ENCODE measurements at regions not wholly inside any gene's neighbourhood (a gene's known extent, or its start where the extent isn't known, plus 50 kb on each side); places are given as distances from the start of the nearest gene placed in this dataset.
"Not testable (repeated sequence)": the region's sequence is repeated elsewhere in the genome, so short reads cannot be mapped to it uniquely, and the experiment has no call there.

DNA sequence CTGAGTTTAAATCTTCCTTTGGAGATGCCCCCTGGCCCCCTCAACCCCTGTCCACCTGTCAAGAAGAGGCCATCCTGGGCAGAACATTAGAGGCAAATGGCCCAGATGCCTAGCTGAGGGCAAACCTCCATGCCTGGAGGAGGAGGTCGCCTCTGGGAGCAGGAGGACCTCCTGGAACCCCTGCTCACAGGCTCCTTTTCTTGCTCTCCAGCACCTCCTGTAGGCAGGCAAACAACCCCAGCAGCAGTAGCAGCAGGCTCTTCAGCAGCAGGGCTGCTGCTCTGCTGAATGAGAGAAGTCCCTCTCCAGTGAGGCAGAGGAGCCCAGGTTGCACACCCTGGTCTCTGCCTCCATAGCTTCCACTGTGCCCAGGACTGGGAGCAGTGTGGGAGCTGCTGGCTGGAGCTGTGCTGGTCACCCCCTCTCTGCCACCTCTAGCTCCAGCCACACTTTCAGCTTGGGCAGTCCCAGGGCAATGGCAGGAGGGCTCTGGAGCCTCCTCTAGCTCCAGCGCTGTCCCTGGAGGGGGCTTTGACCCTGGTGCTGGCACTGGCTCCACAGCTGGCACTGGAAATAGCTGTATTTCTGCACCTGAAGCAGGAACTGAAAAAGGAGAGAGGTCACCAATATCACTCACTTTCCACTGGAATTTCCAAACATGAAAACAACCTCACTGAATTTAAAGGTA lies 1494.5 kb upstream of the TPTE start:
- TF ChIP-seq, protein P1, sequence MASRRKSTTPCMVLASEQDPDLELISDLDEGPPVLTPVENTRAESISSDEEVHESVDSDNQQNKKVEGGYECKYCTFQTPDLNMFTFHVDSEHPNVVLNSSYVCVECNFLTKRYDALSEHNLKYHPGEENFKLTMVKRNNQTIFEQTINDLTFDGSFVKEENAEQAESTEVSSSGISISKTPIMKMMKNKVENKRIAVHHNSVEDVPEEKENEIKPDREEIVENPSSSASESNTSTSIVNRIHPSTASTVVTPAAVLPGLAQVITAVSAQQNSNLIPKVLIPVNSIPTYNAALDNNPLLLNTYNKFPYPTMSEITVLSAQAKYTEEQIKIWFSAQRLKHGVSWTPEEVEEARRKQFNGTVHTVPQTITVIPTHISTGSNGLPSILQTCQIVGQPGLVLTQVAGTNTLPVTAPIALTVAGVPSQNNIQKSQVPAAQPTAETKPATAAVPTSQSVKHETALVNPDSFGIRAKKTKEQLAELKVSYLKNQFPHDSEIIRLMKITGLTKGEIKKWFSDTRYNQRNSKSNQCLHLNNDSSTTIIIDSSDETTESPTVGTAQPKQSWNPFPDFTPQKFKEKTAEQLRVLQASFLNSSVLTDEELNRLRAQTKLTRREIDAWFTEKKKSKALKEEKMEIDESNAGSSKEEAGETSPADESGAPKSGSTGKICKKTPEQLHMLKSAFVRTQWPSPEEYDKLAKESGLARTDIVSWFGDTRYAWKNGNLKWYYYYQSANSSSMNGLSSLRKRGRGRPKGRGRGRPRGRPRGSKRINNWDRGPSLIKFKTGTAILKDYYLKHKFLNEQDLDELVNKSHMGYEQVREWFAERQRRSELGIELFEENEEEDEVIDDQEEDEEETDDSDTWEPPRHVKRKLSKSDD (conservative IDR thresholded peaks at IDR 0.05; ENCODE audit: low read length): not testable (repeated sequence)
- TF ChIP-seq KDM1A (IDR thresholded peaks at IDR 0.05); JUN (IDR thresholded peaks at IDR 0.05; ENCODE audit: borderline replicate concordance, low read depth, low read length); JUN (CRISPR knock-in tag; IDR thresholded peaks at IDR 0.05; ENCODE audit: borderline replicate concordance); ZNF766 (CRISPR knock-in tag; conservative IDR thresholded peaks at IDR 0.05): not testable (repeated sequence)
- TF ChIP-seq, protein P2, sequence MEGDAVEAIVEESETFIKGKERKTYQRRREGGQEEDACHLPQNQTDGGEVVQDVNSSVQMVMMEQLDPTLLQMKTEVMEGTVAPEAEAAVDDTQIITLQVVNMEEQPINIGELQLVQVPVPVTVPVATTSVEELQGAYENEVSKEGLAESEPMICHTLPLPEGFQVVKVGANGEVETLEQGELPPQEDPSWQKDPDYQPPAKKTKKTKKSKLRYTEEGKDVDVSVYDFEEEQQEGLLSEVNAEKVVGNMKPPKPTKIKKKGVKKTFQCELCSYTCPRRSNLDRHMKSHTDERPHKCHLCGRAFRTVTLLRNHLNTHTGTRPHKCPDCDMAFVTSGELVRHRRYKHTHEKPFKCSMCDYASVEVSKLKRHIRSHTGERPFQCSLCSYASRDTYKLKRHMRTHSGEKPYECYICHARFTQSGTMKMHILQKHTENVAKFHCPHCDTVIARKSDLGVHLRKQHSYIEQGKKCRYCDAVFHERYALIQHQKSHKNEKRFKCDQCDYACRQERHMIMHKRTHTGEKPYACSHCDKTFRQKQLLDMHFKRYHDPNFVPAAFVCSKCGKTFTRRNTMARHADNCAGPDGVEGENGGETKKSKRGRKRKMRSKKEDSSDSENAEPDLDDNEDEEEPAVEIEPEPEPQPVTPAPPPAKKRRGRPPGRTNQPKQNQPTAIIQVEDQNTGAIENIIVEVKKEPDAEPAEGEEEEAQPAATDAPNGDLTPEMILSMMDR (IDR thresholded peaks at IDR 0.05 in 2 of 3, conservative IDR thresholded peaks at IDR 0.05 in 1 of 3; ENCODE audit: insufficient read depth in 2 of 3, low read depth in 1 of 3, low read length in 3 of 3): not testable (repeated sequence)
